ENCODE measurements at regions not wholly inside any gene's neighbourhood (a gene's known extent, or its start where the extent isn't known, plus 50 kb on each side); places are given as distances from the start of the nearest gene placed in this dataset.

- no peak overlapping the region for H3K4me3 ChIP-seq (ENCODE audit: low read length in 3 of 3)
- H3K27ac ChIP-seq (ENCODE audit: low read depth, low read length): no peak overlapping the region
- no peaks in the 10 kb centered on the region for H3K9me3 ChIP-seq (ENCODE audit: control insufficient read depth in 3 of 3, low read length in 3 of 3)
- H3K27me3 ChIP-seq (ENCODE audit: control insufficient read depth in 3 of 3, insufficient read depth in 3 of 3, low read length in 3 of 3): no peaks in the 10 kb centered on the region
- no peaks in the 10 kb centered on the region for H3K36me3 ChIP-seq (ENCODE audit: control insufficient read depth in 3 of 3, insufficient read depth in 3 of 3, low read length in 3 of 3)
- no peaks in the 10 kb centered on the region for H3K4me1 ChIP-seq (ENCODE audit: control insufficient read depth in 3 of 3, insufficient read depth in 3 of 3, low read length in 3 of 3)
- no peak overlapping the region for H3K9ac ChIP-seq (ENCODE audit: low read depth in 1 of 3, low read length in 3 of 3)
These were observed 103.5 kb upstream of the VEGFC start for GRCh38 chr4:176896211-176896610.

- H3K4me3 ChIP-seq (ENCODE audit: low read length in 3 of 3): no peak overlapping the region
- no peaks in the 10 kb centered on the region for H3K36me3 ChIP-seq (ENCODE audit: control insufficient read depth in 3 of 3, insufficient read depth in 3 of 3, low read length in 3 of 3)
- no peaks in the 10 kb centered on the region for H3K9me3 ChIP-seq (ENCODE audit: control insufficient read depth in 3 of 3, low read length in 3 of 3)
- no peak overlapping the region for H3K9ac ChIP-seq (ENCODE audit: low read depth in 1 of 3, low read length in 3 of 3)
- no peaks in the 10 kb centered on the region for H3K4me1 ChIP-seq (ENCODE audit: control insufficient read depth in 3 of 3, insufficient read depth in 3 of 3, low read length in 3 of 3)
- no peaks in the 10 kb centered on the region for H3K27me3 ChIP-seq (ENCODE audit: control insufficient read depth in 3 of 3, insufficient read depth in 3 of 3, low read length in 3 of 3)
- H3K27ac ChIP-seq (ENCODE audit: low read depth, low read length): no peak overlapping the region
These were observed 104.5 kb upstream of the VEGFC start for GRCh38 chr4:176897226-176897625.

GRCh38 chr4:176898791-176899190 is 106.1 kb upstream of the VEGFC start:
- Histone ChIP-seq H3K27ac (ENCODE audit: low read depth, low read length) (no peak overlapping the region), H3K4me1 (ENCODE audit: control insufficient read depth in 3 of 3, insufficient read depth in 3 of 3, low read length in 3 of 3) (no peaks in the 10 kb centered on the region), H3K9ac (ENCODE audit: low read depth in 1 of 3, low read length in 3 of 3) (no peak overlapping the region), H3K4me3 (ENCODE audit: low read length in 3 of 3) (no peak overlapping the region), H3K36me3 (ENCODE audit: control insufficient read depth in 3 of 3, insufficient read depth in 3 of 3, low read length in 3 of 3) (no peaks in the 10 kb centered on the region), H3K9me3 (ENCODE audit: control insufficient read depth in 3 of 3, low read length in 3 of 3) (no peaks in the 10 kb centered on the region), H3K27me3 (ENCODE audit: control insufficient read depth in 3 of 3, insufficient read depth in 3 of 3, low read length in 3 of 3) (no peaks in the 10 kb centered on the region)

- Histone ChIP-seq H3K4me3 (ENCODE audit: low read length in 3 of 3) (no peak overlapping the region), H3K4me1 (ENCODE audit: control insufficient read depth in 3 of 3, insufficient read depth in 3 of 3, low read length in 3 of 3) (no peaks in the 10 kb centered on the region), H3K9ac (ENCODE audit: low read depth in 1 of 3, low read length in 3 of 3) (no peak overlapping the region), H3K27ac (ENCODE audit: low read depth, low read length) (no peak overlapping the region), H3K27me3 (ENCODE audit: control insufficient read depth in 3 of 3, insufficient read depth in 3 of 3, low read length in 3 of 3) (no peaks in the 10 kb centered on the region), H3K36me3 (ENCODE audit: control insufficient read depth in 3 of 3, insufficient read depth in 3 of 3, low read length in 3 of 3) (no peaks in the 10 kb centered on the region), H3K9me3 (ENCODE audit: control insufficient read depth in 3 of 3, low read length in 3 of 3) (no peaks in the 10 kb centered on the region)
These were observed 110.1 kb upstream of the VEGFC start for GRCh38 chr4:176902710-176903323.

GRCh38 chr4:176906709-176907108 is 114.0 kb upstream of the VEGFC start:
- no peak overlapping the region for H3K4me3 ChIP-seq (ENCODE audit: low read length in 3 of 3)
- no peaks in the 10 kb centered on the region for H3K27me3 ChIP-seq (ENCODE audit: control insufficient read depth in 3 of 3, insufficient read depth in 3 of 3, low read length in 3 of 3)
- H3K27ac ChIP-seq (ENCODE audit: low read depth, low read length): no peak overlapping the region
- no peaks in the 10 kb centered on the region for H3K36me3 ChIP-seq (ENCODE audit: control insufficient read depth in 3 of 3, insufficient read depth in 3 of 3, low read length in 3 of 3)
- no peaks in the 10 kb centered on the region for H3K4me1 ChIP-seq (ENCODE audit: control insufficient read depth in 3 of 3, insufficient read depth in 3 of 3, low read length in 3 of 3)
- no peaks in the 10 kb centered on the region for H3K9me3 ChIP-seq (ENCODE audit: control insufficient read depth in 3 of 3, low read length in 3 of 3)
- H3K9ac ChIP-seq (ENCODE audit: low read depth in 1 of 3, low read length in 3 of 3): no peak overlapping the region

- Histone ChIP-seq H3K4me1 (ENCODE audit: control insufficient read depth in 3 of 3, insufficient read depth in 3 of 3, low read length in 3 of 3) (no peaks in the 10 kb centered on the region), H3K27ac (ENCODE audit: low read depth, low read length) (no peak overlapping the region), H3K9ac (ENCODE audit: low read depth in 1 of 3, low read length in 3 of 3) (no peak overlapping the region), H3K4me3 (ENCODE audit: low read length in 3 of 3) (no peak overlapping the region), H3K36me3 (ENCODE audit: control insufficient read depth in 3 of 3, insufficient read depth in 3 of 3, low read length in 3 of 3) (no peaks in the 10 kb centered on the region), H3K9me3 (ENCODE audit: control insufficient read depth in 3 of 3, low read length in 3 of 3) (no peaks in the 10 kb centered on the region), H3K27me3 (ENCODE audit: control insufficient read depth in 3 of 3, insufficient read depth in 3 of 3, low read length in 3 of 3) (no peaks in the 10 kb centered on the region)
These were observed 117.9 kb upstream of the VEGFC start for GRCh38 chr4:176910646-176911045.

- no peaks in the 10 kb centered on the region for H3K27me3 ChIP-seq (ENCODE audit: control insufficient read depth in 3 of 3, insufficient read depth in 3 of 3, low read length in 3 of 3)
- H3K4me3 ChIP-seq (ENCODE audit: low read length in 3 of 3): no peak overlapping the region
- no peaks in the 10 kb centered on the region for H3K36me3 ChIP-seq (ENCODE audit: control insufficient read depth in 3 of 3, insufficient read depth in 3 of 3, low read length in 3 of 3)
- H3K27ac ChIP-seq (ENCODE audit: low read depth, low read length): no peak overlapping the region
- H3K4me1 ChIP-seq (ENCODE audit: control insufficient read depth in 3 of 3, insufficient read depth in 3 of 3, low read length in 3 of 3): no peaks in the 10 kb centered on the region
- peaks cover 0 to 2% (median 2%) of the 10 kb centered on the region in 3 donors for H3K9me3 ChIP-seq (ENCODE audit: control insufficient read depth in 3 of 3, low read length in 3 of 3)
- no peak overlapping the region for H3K9ac ChIP-seq (ENCODE audit: low read depth in 1 of 3, low read length in 3 of 3)
These were observed 126.9 kb upstream of the VEGFC start for GRCh38 chr4:176919631-176920030.

GRCh38 chr4:176920694-176921093 is 128.0 kb upstream of the VEGFC start:
- Histone ChIP-seq H3K4me3 (ENCODE audit: low read length in 3 of 3) (no peak overlapping the region), H3K9me3 (ENCODE audit: control insufficient read depth in 3 of 3, low read length in 3 of 3) (peaks cover 0 to 2% (median 2%) of the 10 kb centered on the region in 3 donors), H3K9ac (ENCODE audit: low read depth in 1 of 3, low read length in 3 of 3) (no peak overlapping the region)

GRCh38 chr4:176921256-176921655 is 128.5 kb upstream of the VEGFC start:
- H3K9me3 ChIP-seq (ENCODE audit: control insufficient read depth in 3 of 3, low read length in 3 of 3): peaks cover 0 to 2% (median 2%) of the 10 kb centered on the region in 3 donors
- no peak overlapping the region for H3K9ac ChIP-seq (ENCODE audit: low read depth in 1 of 3, low read length in 3 of 3)
- no peaks in the 10 kb centered on the region for H3K27me3 ChIP-seq (ENCODE audit: control insufficient read depth in 3 of 3, insufficient read depth in 3 of 3, low read length in 3 of 3)
- no peak overlapping the region for H3K27ac ChIP-seq (ENCODE audit: low read depth, low read length)
- no peak overlapping the region for H3K4me3 ChIP-seq (ENCODE audit: low read length in 3 of 3)
- H3K4me1 ChIP-seq (ENCODE audit: control insufficient read depth in 3 of 3, insufficient read depth in 3 of 3, low read length in 3 of 3): no peaks in the 10 kb centered on the region
- H3K36me3 ChIP-seq (ENCODE audit: control insufficient read depth in 3 of 3, insufficient read depth in 3 of 3, low read length in 3 of 3): no peaks in the 10 kb centered on the region

More at GRCh38 chr4:176920694-176921093, 128.0 kb upstream of the VEGFC start:
- no peak overlapping the region for H3K27ac ChIP-seq (ENCODE audit: low read depth, low read length)
- no peaks in the 10 kb centered on the region for H3K36me3 ChIP-seq (ENCODE audit: control insufficient read depth in 3 of 3, insufficient read depth in 3 of 3, low read length in 3 of 3)
- H3K4me1 ChIP-seq (ENCODE audit: control insufficient read depth in 3 of 3, insufficient read depth in 3 of 3, low read length in 3 of 3): no peaks in the 10 kb centered on the region
- H3K27me3 ChIP-seq (ENCODE audit: control insufficient read depth in 3 of 3, insufficient read depth in 3 of 3, low read length in 3 of 3): no peaks in the 10 kb centered on the region

- no peak overlapping the region for H3K4me3 ChIP-seq (ENCODE audit: low read length in 3 of 3)
- no peak overlapping the region for H3K9ac ChIP-seq (ENCODE audit: low read depth in 1 of 3, low read length in 3 of 3)
- no peaks in the 10 kb centered on the region for H3K27me3 ChIP-seq (ENCODE audit: control insufficient read depth in 3 of 3, insufficient read depth in 3 of 3, low read length in 3 of 3)
- H3K27ac ChIP-seq (ENCODE audit: low read depth, low read length): no peak overlapping the region
- H3K36me3 ChIP-seq (ENCODE audit: control insufficient read depth in 3 of 3, insufficient read depth in 3 of 3, low read length in 3 of 3): no peaks in the 10 kb centered on the region
- no peaks in the 10 kb centered on the region for H3K4me1 ChIP-seq (ENCODE audit: control insufficient read depth in 3 of 3, insufficient read depth in 3 of 3, low read length in 3 of 3)
- no peaks in the 10 kb centered on the region for H3K9me3 ChIP-seq (ENCODE audit: control insufficient read depth in 3 of 3, low read length in 3 of 3)
These were observed 131.5 kb upstream of the VEGFC start for GRCh38 chr4:176924238-176924637.
